GM12892 (cell line): ENCODE measurements at regions not wholly inside any gene's neighbourhood (a gene's known extent, or its start where the extent isn't known, plus 50 kb on each side); places are given as distances from the start of the nearest gene placed in this dataset.

ENCODE experiments used
- POLR2A ChIP-seq: IDR thresholded peaks from 2 replicates; pipeline ENCODE4 v1.6.1; 2011; ENCODE audit warnings: low read depth, low read length, control low read depth
- POLR2AphosphoS5 ChIP-seq: IDR thresholded peaks from 2 replicates; pipeline ENCODE4 v1.6.1; 2011; ENCODE audit warnings: low read depth, low read length, control low read depth
- TAF1 ChIP-seq: IDR thresholded peaks from 2 replicates; pipeline ENCODE4 v1.6.1; 2011; ENCODE audit warnings: low read depth, mild to moderate bottlenecking, control low read depth, low read length, borderline replicate concordance

GRCh38 chr2:118375907-118376485 is 287.7 kb downstream of the INSIG2 start:
- no peak for TF ChIP-seq POLR2A
- TF ChIP-seq POLR2AphosphoS5 = no peak
- no peak for TF ChIP-seq TAF1
